Suprapubic skin (tissue), 4 donors: ENCODE measurements at regions not wholly inside any gene's neighbourhood (a gene's known extent, or its start where the extent isn't known, plus 50 kb on each side); places are given as distances from the start of the nearest gene placed in this dataset.

Experiments
- DNase-seq, 2 donors: peaks; one replicate each; pipeline ENCODE4 v3.0.0-alpha.2; 2019; ENCODE audit warnings: low spot score in 2 of 2
- H3K27ac ChIP-seq: fragments of 200-600 bp; sonication (generic); one replicate; pipeline ENCODE4 v1.5.1; 2019
- H3K27me3 ChIP-seq: fragments of 200-600 bp; sonication (generic); one replicate; pipeline ENCODE4 v1.5.1; 2019
- H3K36me3 ChIP-seq: fragments of 200-600 bp; sonication (generic); one replicate; pipeline ENCODE4 v1.5.1; 2019
- H3K4me1 ChIP-seq: fragments of 200-600 bp; sonication (generic); one replicate; pipeline ENCODE4 v1.5.1; 2019
- H3K4me3 ChIP-seq: fragments of 200-600 bp; sonication (generic); one replicate; pipeline ENCODE4 v1.5.1; 2019; ENCODE audit warnings: mild to moderate bottlenecking
- H3K9me3 ChIP-seq: fragments of 200-600 bp; sonication (generic); one replicate; pipeline ENCODE4 v1.5.1; 2019
- EP300 ChIP-seq: sonication (generic); formaldehyde crosslinking; IDR thresholded peaks from one replicate; pipeline ENCODE4 v1.6.1; 2017; ENCODE audit warnings: antibody characterized with exemption
- POLR2A ChIP-seq, 2 donors: fragments of 450-650 bp; IDR thresholded peaks; one replicate each; pipeline ENCODE4 v1.6.1; 2017; ENCODE audit warnings: antibody characterized with exemption in 2 of 2, mild to moderate bottlenecking in 2 of 2, moderate library complexity in 2 of 2
- POLR2AphosphoS5 ChIP-seq, 3 donors: sonication (generic); formaldehyde crosslinking; IDR thresholded peaks; one replicate each; pipeline ENCODE4 v1.6.1; 2017; ENCODE audit warnings: antibody characterized with exemption in 3 of 3
- WGBS: methylation state at CpG from one replicate; pipeline ENCODE4 v1.1.5; 2018; 5-methylcytosine and 5-hydroxymethylcytosine counted together
- TF ChIP-seq, protein P1 (sequence below), 2 donors: fragments of 200-600 bp in 1 of 2; fragments of 450-650 bp in 1 of 2; sonication (generic) in 1 of 2; IDR thresholded peaks; one replicate each; pipeline ENCODE4 v1.5.1; 2016 to 2019; ENCODE audit warnings: antibody characterized with exemption in 2 of 2, mild to moderate bottlenecking in 1 of 2, moderate library complexity in 1 of 2

DNA sequence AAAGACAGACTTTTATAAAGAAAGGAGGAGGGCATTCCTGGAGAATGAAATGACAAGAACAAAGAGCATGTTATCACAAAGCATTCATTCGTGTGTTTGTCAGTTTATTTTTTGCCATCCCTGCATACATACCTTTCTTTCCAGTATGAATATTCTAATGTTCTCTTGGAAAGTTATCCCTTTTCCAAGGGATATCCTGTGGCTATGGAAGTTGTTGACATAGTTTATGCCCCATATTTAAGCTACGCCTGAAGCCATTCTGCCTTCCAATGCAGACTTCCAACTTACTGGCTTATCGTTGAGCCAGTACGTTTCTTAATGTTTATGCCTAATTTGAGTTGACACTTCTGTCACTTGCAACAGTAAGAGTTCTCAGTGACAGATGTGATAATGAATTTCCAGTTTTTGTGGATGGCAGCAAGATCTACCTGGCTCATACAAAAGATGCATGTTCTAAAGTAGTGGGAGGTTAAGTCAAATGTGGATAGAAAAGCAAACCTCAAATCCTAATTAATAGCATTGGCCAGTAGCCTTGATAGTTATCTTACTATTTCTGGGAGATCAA, 133.3 kb upstream of the ANO3 start:
- Histone ChIP-seq H3K4me3 (no peak overlapping the region), H3K4me1 (no peaks in the 10 kb centered on the region), H3K9me3 (no peaks in the 10 kb centered on the region), H3K36me3 (no peaks in the 10 kb centered on the region), H3K27ac (no peak overlapping the region), H3K27me3 (no peaks in the 10 kb centered on the region)
- DNase-seq = no peak
- WGBS = 73% methylated on average over 4 of the region's 4 CpGs
- TF ChIP-seq EP300 = no peak
- TF ChIP-seq, protein P1, sequence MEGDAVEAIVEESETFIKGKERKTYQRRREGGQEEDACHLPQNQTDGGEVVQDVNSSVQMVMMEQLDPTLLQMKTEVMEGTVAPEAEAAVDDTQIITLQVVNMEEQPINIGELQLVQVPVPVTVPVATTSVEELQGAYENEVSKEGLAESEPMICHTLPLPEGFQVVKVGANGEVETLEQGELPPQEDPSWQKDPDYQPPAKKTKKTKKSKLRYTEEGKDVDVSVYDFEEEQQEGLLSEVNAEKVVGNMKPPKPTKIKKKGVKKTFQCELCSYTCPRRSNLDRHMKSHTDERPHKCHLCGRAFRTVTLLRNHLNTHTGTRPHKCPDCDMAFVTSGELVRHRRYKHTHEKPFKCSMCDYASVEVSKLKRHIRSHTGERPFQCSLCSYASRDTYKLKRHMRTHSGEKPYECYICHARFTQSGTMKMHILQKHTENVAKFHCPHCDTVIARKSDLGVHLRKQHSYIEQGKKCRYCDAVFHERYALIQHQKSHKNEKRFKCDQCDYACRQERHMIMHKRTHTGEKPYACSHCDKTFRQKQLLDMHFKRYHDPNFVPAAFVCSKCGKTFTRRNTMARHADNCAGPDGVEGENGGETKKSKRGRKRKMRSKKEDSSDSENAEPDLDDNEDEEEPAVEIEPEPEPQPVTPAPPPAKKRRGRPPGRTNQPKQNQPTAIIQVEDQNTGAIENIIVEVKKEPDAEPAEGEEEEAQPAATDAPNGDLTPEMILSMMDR (IDR thresholded peaks at IDR 0.05) = no peak
- TF ChIP-seq POLR2AphosphoS5 (IDR thresholded peaks at IDR 0.05) = no peak
- no peak for TF ChIP-seq POLR2A (IDR thresholded peaks at IDR 0.05)

DNA sequence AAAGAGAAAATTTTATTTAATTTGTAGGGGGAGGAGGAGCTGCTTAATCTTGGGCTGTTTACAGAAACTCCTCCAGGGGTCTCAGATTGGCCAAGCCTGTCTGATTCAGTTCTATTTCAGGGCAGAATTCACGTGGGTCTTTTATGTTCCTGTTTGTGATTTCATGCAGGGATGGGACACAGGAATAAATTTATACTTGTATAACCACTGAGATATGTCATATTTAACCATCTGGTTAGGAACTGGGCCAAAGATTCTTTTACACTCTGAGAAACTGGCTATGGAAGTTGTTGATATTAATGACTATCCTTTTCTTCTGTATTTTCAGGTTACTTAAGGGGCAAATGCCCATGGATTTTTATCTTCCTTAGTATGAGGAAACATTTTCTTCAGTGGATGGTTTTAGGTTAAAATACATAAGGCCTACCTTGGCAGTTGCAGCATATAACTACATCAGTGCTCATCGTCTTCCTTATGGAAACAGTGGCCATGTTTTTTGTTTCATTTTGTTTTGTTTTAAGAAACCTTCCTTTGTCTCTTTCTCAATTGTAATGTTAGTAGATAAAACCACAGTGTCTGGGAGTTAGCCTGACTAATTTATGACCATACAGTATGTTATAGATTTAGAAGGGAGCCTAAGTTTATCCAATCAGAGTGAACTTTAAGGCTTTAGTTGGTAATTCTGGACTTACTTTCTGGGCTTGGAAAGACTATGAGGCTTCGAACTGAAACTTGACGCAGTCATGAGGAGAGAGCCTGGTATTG, 132.4 kb upstream of the ANO3 start:
- no peaks in the 10 kb centered on the region for H3K27me3 ChIP-seq
- no peak for DNase-seq
- TF ChIP-seq POLR2A (IDR thresholded peaks at IDR 0.05) = no peak
- TF ChIP-seq EP300 = no peak
- TF ChIP-seq, protein P1 (IDR thresholded peaks at IDR 0.05) = no peak
- TF ChIP-seq POLR2AphosphoS5 (IDR thresholded peaks at IDR 0.05) = no peak
- no peaks in the 10 kb centered on the region for H3K4me1 ChIP-seq
- no peak overlapping the region for H3K4me3 ChIP-seq
- H3K9me3 ChIP-seq = no peaks in the 10 kb centered on the region
- H3K36me3 ChIP-seq = no peaks in the 10 kb centered on the region
- WGBS = 65% methylated on average over 4 of the region's 4 CpGs
- H3K27ac ChIP-seq = no peak overlapping the region

DNA sequence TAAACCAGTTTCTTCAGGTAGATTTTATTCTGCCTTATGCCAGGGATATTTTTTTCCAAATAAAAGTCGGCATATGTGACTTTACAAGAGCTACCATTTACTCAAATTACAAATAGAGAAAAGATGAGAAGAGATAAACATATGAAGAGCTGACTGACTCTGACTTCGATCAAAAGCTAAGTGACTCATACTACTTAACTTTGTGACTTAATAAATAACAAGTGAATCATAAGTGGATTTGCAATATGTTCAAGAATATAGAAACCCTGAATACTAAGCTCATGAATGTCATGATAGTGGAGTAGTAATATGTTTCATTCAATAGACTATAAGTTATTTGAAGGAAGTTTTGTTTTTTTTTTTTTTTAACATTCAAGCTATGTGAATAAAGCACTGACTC, 130.5 kb upstream of the ANO3 start:
- H3K4me3 ChIP-seq = no peak overlapping the region
- no peak overlapping the region for H3K27ac ChIP-seq
- TF ChIP-seq POLR2AphosphoS5 (IDR thresholded peaks at IDR 0.05) = no peak
- TF ChIP-seq EP300 = no peak
- TF ChIP-seq, protein P1 (IDR thresholded peaks at IDR 0.05) = no peak
- TF ChIP-seq POLR2A (IDR thresholded peaks at IDR 0.05) = no peak
- H3K9me3 ChIP-seq = no peaks in the 10 kb centered on the region
- DNase-seq = no peak
- no peaks in the 10 kb centered on the region for H3K36me3 ChIP-seq
- 40% methylated on average over 2 of the region's 2 CpGs for WGBS
- H3K27me3 ChIP-seq = no peaks in the 10 kb centered on the region
- H3K4me1 ChIP-seq = no peaks in the 10 kb centered on the region

GRCh38 chr11:26202754-26203153, 129.2 kb upstream of the ANO3 start:
- no peaks in the 10 kb centered on the region for H3K27me3 ChIP-seq
- H3K4me3 ChIP-seq = no peak overlapping the region
- no peak overlapping the region for H3K27ac ChIP-seq
- WGBS = 92% methylated on average over 2 of the region's 2 CpGs
- H3K9me3 ChIP-seq = no peaks in the 10 kb centered on the region
- no peaks in the 10 kb centered on the region for H3K4me1 ChIP-seq
- no peaks in the 10 kb centered on the region for H3K36me3 ChIP-seq
- DNase-seq = no peak
- TF ChIP-seq POLR2AphosphoS5 (IDR thresholded peaks at IDR 0.05) (no peak), EP300 (no peak), POLR2A (IDR thresholded peaks at IDR 0.05) (no peak)
- TF ChIP-seq, protein P1 (IDR thresholded peaks at IDR 0.05) = no peak

GRCh38 chr11:26204101-26204500, 127.8 kb upstream of the ANO3 start:
- TF ChIP-seq POLR2A (IDR thresholded peaks at IDR 0.05) = no peak
- TF ChIP-seq, protein P1 (IDR thresholded peaks at IDR 0.05) = no peak
- no peak for TF ChIP-seq EP300
- no peaks in the 10 kb centered on the region for H3K36me3 ChIP-seq
- no peaks in the 10 kb centered on the region for H3K9me3 ChIP-seq
- H3K4me1 ChIP-seq = no peaks in the 10 kb centered on the region
- no peak overlapping the region for H3K4me3 ChIP-seq
- H3K27me3 ChIP-seq = no peaks in the 10 kb centered on the region
- 70% methylated on average over 2 of the region's 2 CpGs for WGBS
- DNase-seq = no peak
- no peak overlapping the region for H3K27ac ChIP-seq
